HUES6 (cell line): ENCODE measurements at regions not wholly inside any gene's neighbourhood (a gene's known extent, or its start where the extent isn't known, plus 50 kb on each side); places are given as distances from the start of the nearest gene placed in this dataset.

Experiments
- H3K27ac ChIP-seq: 2 replicates; pipeline ENCODE4 v1.7.0; 2013; ENCODE audit warnings: low read depth, mild to moderate bottlenecking, low read length, inconsistent platforms
- H3K27me3 ChIP-seq: 2 replicates; pipeline ENCODE4 v1.6.1; 2013; ENCODE audit warnings: low read length; ENCODE audit not compliant: control insufficient read depth, insufficient read depth
- H3K36me3 ChIP-seq: 2 replicates; pipeline ENCODE4 v1.6.1; 2013; ENCODE audit warnings: low read length; ENCODE audit not compliant: control insufficient read depth, insufficient read depth
- H3K4me1 ChIP-seq: 2 replicates; pipeline ENCODE4 v1.6.1; 2013; ENCODE audit warnings: low read length; ENCODE audit not compliant: control insufficient read depth, insufficient read depth
- H3K4me3 ChIP-seq: 2 replicates; pipeline ENCODE4 v1.5.1; 2013; ENCODE audit warnings: low read depth, low read length
- H3K9ac ChIP-seq: one replicate; pipeline ENCODE4 v1.6.1; 2013; ENCODE audit warnings: mild to moderate bottlenecking, low read length
- H3K9me3 ChIP-seq: 2 replicates; pipeline ENCODE4 v1.6.1; 2013; ENCODE audit warnings: low read depth, low read length; ENCODE audit not compliant: control insufficient read depth, insufficient read depth

GRCh38 chr4:20122198-20122988 lies 129.3 kb upstream of the SLIT2 start:
- Histone ChIP-seq H3K27me3 (no peaks in the 10 kb centered on the region), H3K36me3 (no peaks in the 10 kb centered on the region), H3K27ac (no peak overlapping the region), H3K9me3 (no peaks in the 10 kb centered on the region), H3K9ac (no peak overlapping the region), H3K4me3 (no peak overlapping the region), H3K4me1 (no peaks in the 10 kb centered on the region)

- Histone ChIP-seq H3K27ac (no peak overlapping the region), H3K27me3 (no peaks in the 10 kb centered on the region), H3K36me3 (no peaks in the 10 kb centered on the region), H3K9me3 (no peaks in the 10 kb centered on the region), H3K9ac (no peak overlapping the region), H3K4me1 (no peaks in the 10 kb centered on the region), H3K4me3 (no peak overlapping the region)
Observed at GRCh38 chr4:20119141-20119540, 132.6 kb upstream of the SLIT2 start.

DNA sequence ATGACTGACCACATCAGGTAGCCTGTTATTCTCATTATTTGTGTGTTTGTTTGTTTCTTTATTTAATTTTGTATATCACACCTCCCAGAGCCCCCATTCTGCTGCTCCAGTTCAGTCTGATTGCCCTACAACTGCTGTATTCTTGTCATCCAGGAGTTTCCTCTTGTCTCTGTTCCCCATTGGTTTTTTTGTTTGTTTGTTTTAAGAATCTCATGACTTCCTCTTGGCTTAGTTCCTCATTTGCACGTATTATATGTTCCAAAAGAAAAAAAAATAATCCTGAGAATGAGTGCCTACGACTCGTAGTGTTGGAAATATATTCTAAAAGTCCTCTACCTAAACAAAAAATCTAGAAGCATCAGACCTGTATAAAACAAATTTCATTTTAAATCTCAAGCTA lies 142.3 kb upstream of the SLIT2 start:
- no peak overlapping the region for H3K4me3 ChIP-seq
- H3K27ac ChIP-seq, result no peak overlapping the region
- no peak overlapping the region for H3K9ac ChIP-seq
- no peaks in the 10 kb centered on the region for H3K4me1 ChIP-seq
- H3K36me3 ChIP-seq, result no peaks in the 10 kb centered on the region
- 0 out of 2 replicates have a peak, but pooled peaks cover 2% of the 10 kb centered on the region for H3K9me3 ChIP-seq
- no peaks in the 10 kb centered on the region for H3K27me3 ChIP-seq

- H3K27ac ChIP-seq, result no peak overlapping the region
- no peak overlapping the region for H3K9ac ChIP-seq
- H3K4me3 ChIP-seq, result no peak overlapping the region
- no peaks in the 10 kb centered on the region for H3K27me3 ChIP-seq
- no peaks in the 10 kb centered on the region for H3K4me1 ChIP-seq
- 0 out of 2 replicates have a peak, but pooled peaks cover 2% of the 10 kb centered on the region for H3K9me3 ChIP-seq
- no peaks in the 10 kb centered on the region for H3K36me3 ChIP-seq
Observed at GRCh38 chr4:20106921-20107320, 144.8 kb upstream of the SLIT2 start.

GRCh38 chr4:20101831-20102230 lies 149.9 kb upstream of the SLIT2 start:
- H3K4me3 ChIP-seq, result no peak overlapping the region
- H3K9ac ChIP-seq, result no peak overlapping the region
- no peak overlapping the region for H3K27ac ChIP-seq
- H3K36me3 ChIP-seq, result no peaks in the 10 kb centered on the region
- H3K9me3 ChIP-seq, result no peaks in the 10 kb centered on the region
- no peaks in the 10 kb centered on the region for H3K27me3 ChIP-seq
- H3K4me1 ChIP-seq, result no peaks in the 10 kb centered on the region

- Histone ChIP-seq H3K27ac (no peak overlapping the region), H3K4me1 (no peaks in the 10 kb centered on the region), H3K27me3 (no peaks in the 10 kb centered on the region), H3K4me3 (no peak overlapping the region), H3K9me3 (no peaks in the 10 kb centered on the region), H3K9ac (no peak overlapping the region), H3K36me3 (no peaks in the 10 kb centered on the region)
Observed at GRCh38 chr4:20096911-20097310, 154.8 kb upstream of the SLIT2 start.

DNA sequence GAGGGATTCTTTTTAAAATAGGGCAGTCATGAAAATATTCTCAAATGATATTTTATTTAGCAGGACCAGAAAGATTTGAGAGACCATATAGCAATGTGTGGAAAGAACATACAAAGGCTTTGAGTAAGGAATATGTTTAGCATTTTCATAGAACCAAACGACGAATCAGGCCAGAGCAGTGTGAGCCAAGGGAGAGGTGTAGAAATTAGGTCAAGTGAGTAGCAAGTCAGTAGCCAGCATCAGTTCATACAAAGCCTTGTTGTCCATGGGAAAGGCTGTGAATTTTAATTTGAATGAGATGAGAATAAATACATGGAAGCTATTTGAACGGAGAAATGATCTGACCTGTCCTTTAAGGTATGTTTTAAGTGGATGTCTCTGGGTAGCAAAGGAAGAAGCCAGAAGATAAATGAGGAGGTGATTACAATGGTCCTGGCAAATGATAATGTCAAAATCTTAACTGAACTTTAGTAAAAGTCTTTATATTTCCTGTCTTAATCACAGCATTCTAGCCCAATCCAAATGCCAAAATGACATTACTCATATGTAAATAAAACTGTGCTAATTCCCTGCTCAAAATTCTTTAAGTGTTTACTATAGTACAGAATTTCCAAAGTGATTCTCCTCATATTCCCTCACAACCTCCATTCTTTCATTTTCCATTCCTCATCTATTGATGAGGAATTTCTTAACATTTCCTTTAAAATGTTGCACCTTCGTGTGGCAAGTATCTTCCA lies 155.7 kb upstream of the SLIT2 start:
- no peaks in the 10 kb centered on the region for H3K27me3 ChIP-seq
- H3K9me3 ChIP-seq, result no peaks in the 10 kb centered on the region
- no peak overlapping the region for H3K4me3 ChIP-seq

GRCh38 chr4:20091781-20092180 lies 159.9 kb upstream of the SLIT2 start:
- Histone ChIP-seq H3K27me3 (no peaks in the 10 kb centered on the region), H3K4me1 (no peaks in the 10 kb centered on the region), H3K4me3 (no peak overlapping the region), H3K9ac (no peak overlapping the region), H3K36me3 (no peaks in the 10 kb centered on the region), H3K27ac (no peak overlapping the region), H3K9me3 (no peaks in the 10 kb centered on the region)

More for the DNA sequence above, 155.7 kb upstream of the SLIT2 start:
- H3K9ac ChIP-seq, result no peak overlapping the region
- H3K27ac ChIP-seq, result no peak overlapping the region
- no peaks in the 10 kb centered on the region for H3K36me3 ChIP-seq
- no peaks in the 10 kb centered on the region for H3K4me1 ChIP-seq

- Histone ChIP-seq H3K27me3 (no peaks in the 10 kb centered on the region), H3K4me3 (no peak overlapping the region), H3K9ac (no peak overlapping the region), H3K4me1 (no peaks in the 10 kb centered on the region), H3K27ac (no peak overlapping the region), H3K36me3 (no peaks in the 10 kb centered on the region), H3K9me3 (no peaks in the 10 kb centered on the region)
Observed at GRCh38 chr4:20087522-20087911, 164.2 kb upstream of the SLIT2 start.

DNA sequence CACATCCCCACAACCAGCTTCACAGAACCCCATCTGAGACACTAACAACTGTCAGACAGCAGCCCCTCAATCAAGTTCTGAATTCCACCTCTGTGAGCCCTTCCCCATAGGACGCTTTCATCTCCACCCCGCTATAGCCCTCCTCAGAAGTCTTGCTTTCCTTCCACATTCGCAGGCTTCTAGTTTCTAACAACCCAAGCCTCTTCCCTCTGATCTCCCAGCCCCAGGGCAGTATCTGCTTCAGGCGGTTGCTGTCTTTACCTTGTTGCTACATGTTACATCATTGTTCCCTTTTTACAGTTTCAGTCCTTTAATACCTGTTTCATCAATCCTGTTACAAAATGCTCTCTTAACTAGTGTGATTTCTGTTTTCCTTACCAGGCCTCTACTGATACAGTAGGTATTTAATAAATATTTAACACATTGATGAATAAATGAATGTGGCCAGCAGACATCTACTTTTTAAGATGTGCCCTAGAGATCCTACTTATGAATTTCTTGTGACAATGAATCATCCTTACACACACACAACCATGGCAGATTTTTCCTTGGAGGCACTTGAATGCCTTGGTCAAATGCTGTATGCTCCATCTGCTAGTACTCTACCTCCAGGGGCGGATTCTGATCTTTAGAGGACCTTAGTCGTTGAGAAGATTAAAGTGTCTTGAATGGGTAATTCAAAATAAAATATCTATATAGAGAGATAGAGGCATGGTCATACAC lies 164.7 kb upstream of the SLIT2 start:
- H3K4me3 ChIP-seq, result no peak overlapping the region
- H3K36me3 ChIP-seq, result no peaks in the 10 kb centered on the region
- H3K27ac ChIP-seq, result no peak overlapping the region
- no peaks in the 10 kb centered on the region for H3K9me3 ChIP-seq
- H3K9ac ChIP-seq, result no peak overlapping the region
- H3K4me1 ChIP-seq, result no peaks in the 10 kb centered on the region
- H3K27me3 ChIP-seq, result no peaks in the 10 kb centered on the region
